GM18868 (cell line): ENCODE measurements at regions not wholly inside any gene's neighbourhood (a gene's known extent, or its start where the extent isn't known, plus 50 kb on each side); places are given as distances from the start of the nearest gene placed in this dataset.
"Not testable (repeated sequence)": the region's sequence is repeated elsewhere in the genome, so short reads cannot be mapped to it uniquely, and the experiment has no call there.

Source experiments
- ATAC-seq: cut with Tn5 transposase; IDR thresholded peaks from one replicate; pipeline ENCODE4 v1.9.1; 2021; ENCODE audit warnings: mild to moderate bottlenecking, moderate library complexity; ENCODE audit not compliant: unreplicated experiment

DNA sequence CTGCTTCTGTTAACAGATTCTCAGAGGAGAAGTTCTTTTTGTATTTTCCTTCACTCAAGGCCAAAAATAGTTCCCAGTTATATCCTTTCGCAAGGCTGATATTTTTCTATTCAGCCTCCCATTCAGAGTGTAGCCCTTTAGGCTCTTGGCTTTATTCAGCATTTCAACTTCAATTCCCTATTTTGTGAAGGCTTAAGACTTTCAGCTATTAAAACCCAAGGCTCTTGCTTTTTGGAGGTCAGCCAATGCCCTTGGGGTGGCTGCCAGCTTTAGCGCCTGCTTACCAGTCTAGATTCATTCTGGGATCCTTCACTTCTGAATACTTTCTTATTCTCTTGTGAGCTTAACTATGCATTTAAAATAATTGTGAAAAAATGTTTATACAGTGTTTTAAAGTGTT, 57.3 kb upstream of the ADGRA3 start:
- no peak for ATAC-seq

DNA sequence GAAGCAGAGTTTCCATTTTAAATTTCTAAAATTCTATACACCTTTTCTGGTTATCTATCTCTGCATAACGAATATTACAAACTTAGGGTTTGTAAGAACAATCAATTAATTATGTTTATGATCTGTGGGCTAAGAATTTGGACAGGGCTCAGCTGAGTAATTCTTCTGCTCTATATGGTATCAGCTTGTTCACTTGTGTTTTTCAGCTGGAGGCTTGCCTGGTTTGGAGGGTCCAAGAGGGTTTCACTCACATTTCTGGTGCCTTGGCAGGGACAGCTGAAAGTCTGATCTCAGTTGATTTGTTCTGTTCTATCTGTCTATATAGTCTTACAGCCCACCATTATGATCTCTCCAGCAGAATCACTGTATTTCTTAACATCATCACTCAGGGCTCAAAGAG, 57.8 kb upstream of the ADGRA3 start:
- ATAC-seq: no peak

DNA sequence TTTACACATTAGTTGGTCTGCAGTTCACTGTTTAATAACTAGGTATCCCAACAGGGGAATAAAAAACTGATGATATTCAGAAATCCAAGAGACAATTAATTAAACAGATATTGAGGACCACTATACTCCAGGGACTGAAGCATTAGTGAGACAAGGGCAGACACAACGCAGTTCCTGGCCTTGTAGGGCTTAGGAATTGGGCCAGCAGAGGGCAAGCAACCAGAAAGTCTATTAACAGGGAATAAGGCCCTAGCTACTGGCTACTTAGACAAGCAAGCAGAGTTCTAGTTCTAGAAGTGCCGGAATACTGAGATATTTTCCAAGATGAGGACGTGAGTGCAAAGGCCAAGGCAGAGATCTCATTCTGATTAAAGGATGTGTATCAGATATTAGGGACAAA, 58.6 kb upstream of the ADGRA3 start:
- ATAC-seq: no peak

DNA sequence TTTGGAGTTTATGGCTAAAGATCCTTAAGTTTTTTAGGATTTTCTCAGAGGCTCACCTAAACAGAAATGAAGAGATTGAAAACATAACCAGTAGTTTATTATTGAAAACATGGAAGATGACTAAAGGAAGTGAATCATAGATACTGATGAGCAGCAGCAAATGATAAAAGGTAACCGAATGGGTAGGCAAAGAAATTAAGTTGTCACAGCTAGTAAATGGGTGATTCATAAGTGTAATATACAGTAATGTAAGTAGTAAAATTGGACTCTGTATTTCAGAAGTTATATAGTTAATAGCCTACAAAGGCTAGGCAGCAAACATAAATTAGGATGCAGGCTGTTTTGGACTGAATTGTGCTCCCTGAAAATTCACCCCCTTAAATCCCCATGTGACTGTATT, 59.0 kb upstream of the ADGRA3 start:
- ATAC-seq: no peak

DNA sequence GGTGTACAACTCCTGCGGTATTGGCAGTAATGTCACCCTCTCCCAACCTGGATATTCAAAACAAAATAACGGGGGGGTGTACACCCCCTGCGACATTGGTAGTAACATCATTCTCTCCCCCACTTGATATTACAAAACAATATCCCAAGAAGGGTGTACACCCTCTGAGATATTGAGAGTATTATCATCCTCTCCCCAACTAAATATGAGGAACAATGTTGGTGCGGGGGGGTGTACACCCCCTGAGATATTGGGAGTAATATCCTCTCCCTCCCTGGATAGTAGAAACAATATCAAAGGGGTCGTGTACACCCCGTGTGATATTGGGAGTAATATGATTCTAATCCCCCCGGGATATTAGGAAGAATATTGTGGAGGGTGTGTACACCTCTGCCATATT, 71.4 kb upstream of the ADGRA3 start:
- ATAC-seq: no peak

DNA sequence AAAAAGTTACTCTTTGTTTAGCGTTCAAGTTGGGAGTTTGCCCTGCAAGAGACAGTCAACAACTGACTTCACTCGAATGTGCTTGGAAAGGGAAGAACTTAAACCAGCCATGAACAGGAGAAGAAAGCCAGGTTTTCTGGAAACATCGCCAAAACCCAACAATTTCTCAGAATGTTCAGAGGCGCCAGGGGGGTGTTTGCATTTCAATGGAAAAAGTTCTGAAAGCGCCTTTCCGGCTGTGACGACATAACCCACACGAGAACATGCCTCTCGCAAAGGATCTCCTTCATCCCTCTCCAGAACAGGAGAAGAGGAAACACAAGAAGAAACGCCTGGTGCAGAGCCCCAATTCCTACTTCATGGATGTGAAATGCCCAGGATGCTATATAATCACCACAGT, 78.1 kb upstream of the ADGRA3 start:
- ATAC-seq: no peak

DNA sequence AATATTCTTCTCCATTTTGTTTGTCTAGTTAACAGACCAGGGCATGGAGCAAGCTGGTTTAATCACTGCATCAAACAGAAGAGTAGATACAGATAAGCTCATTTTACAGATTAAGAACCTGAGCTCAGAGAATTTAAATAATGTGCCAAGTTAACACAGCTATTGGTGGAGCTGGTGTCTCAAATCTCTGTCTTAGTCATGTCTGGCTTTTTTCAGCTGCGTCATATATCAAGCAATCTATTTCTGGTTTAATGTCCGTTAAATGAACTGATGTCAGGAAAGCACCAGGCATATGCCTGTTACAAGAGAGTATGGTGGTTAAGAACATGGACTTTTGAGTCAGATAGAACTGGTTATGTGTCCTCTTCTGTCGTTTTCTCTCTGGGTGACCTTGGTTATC, 79.8 kb upstream of the ADGRA3 start:
- ATAC-seq: peak; percentile 89

DNA sequence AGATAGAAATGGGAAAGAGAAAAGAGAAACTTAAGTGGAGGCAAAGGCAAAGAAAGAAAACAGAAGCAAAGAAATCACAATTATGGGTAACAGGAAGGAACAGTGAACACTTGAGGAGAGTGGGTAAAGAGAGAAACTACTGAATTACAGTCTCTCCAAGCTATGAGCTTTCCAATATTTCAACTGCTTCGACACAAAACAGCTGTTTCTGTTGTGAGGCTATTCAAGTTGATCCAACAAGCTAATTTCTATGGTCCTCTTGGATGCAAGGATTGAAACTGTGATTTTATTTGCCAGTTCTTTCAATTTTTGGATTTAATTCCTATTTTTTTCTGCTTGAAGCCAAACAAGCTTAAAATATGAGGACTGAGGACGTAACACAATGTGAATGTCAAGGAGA, 80.5 kb upstream of the ADGRA3 start:
- ATAC-seq: no peak

DNA sequence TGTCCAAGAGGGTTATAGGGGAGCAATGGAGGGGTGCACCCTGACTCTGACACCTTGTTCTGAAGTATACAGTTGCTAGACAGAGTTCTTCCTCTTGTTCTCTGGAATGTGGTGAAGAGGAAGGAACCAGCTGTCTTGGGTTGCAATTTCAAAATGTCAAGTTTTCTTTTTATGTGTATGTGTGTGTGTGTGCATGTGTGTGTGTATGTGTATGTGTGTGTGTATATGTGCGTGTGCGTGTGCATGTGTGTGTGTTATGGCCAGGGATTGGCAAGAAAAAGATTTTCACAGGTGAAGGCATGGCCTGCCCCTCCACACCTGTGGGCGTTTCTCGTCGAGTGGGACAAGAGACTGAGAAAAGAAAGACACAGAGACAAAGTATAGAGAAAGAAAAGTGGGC, 81.6 kb upstream of the ADGRA3 start:
- ATAC-seq: no peak

DNA sequence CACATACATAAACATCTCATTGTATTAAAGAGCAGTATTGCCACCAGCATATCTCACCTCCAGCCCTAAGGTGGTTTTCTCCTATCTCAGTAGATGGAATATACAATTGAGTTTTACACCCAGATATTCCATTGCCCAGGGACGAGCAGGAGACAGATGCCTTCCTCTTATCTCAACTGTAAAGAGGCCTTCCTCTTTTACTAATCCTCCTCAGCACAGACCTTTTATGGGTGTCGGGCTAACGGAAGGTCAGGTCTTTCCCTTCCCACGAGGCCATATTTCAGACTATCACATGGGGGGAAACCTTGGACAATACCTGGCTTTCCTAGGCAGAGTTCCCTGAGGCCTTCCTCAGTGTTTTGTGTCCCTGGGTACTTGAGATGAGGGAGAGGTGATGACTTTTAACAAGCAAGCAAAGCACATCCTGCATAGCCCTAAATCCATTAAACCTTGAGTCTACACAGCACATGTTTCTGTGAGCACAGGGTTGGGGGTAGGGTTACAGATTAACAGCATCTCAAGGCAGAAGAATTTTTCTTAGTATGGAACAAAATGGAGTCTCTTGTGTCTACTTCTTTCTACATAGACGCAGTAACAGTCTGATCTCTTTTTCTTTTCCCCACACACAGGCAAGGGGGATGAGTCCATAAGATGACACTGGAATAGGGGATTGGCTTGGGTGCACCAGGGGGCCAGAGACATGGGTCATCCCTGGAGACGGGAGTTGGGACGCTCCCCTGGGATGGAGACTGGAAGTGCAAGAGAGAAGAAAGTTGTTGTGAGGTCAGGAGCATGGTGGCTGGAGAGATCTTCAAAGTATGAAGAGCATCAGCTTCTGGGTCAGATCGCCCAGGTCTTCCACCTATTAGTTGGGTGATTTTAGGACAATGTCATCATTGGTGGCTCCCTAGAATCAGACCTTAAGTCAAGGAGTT, 82.5 kb upstream of the ADGRA3 start:
- ATAC-seq: not testable (repeated sequence)

DNA sequence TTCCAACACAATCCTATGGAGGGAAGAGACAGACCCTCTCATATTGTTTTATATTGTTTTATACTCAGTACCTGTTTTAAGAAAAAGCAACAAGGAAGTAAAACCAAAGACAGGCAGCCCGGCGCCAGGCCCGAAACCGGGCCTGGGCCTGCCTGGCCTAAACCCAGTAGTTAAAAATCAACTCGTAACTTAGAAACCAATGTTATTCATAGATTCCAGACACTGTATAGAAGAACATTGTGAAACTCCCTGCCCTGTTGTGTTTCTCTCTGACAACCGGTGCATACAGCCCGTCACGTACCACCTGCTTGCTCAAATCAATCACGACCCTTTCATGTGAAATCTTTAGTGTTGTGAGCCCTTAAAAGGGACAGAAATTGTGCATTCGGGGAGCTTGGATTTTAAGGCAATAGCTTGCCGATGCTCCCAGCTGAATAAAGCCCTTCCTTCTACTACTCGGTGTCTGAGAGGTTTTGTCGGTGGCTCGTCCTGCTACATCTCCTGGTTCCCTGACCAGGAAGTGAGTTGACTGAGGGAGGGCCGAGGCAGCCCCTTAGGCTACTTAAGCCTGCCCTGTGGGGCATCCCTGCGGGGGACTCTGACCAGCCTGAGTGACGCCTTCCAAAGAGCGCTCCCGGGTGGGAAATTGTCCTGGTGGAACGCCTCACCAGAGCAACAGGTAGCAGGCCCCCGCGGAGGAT, 83.5 kb upstream of the ADGRA3 start:
- ATAC-seq: not testable (repeated sequence)

DNA sequence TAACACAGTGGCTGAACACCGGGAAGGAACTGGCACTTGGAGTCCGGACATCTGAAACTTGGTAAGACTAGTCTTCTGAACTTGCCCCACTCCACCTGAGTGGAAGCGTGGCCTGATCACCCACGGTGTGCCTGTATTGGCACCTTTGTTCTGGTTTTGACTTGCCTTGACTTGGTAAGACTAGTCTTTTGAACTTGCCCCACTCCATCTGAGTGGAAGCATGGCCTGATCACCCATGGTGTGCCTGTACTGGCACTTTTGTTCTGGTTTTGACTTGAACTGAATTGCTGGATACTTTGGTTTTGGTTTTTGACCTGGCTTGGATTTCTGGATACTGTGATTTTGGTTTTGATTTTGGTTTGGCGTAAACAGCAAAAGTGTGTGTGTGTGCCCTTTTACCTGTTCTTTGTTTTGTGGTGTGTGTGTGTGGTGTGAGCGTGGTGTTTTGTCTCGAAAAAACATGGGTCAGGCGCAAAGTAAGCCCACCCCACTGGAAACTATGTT, 84.1 kb upstream of the ADGRA3 start:
- not testable (repeated sequence) for ATAC-seq

DNA sequence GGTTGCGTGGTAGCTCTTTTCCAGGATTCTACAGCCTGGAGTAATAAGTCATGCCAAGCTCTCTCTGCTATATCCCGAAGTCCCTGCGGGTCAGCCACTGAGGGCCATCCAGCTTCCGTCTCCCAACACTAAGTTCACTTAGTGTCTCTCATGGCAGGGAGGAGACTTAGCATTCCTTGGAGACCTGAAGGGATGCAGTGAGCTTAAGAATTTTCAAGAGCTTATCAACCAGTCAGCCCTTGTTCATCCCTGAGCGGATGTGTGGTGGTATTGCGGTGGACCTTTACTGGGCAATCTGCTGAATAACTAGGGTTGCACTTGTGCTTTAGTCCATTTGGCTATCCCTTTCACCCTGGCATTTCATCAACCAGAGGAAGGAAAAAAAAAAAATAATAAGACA, 85.8 kb upstream of the ADGRA3 start:
- not testable (repeated sequence) for ATAC-seq

DNA sequence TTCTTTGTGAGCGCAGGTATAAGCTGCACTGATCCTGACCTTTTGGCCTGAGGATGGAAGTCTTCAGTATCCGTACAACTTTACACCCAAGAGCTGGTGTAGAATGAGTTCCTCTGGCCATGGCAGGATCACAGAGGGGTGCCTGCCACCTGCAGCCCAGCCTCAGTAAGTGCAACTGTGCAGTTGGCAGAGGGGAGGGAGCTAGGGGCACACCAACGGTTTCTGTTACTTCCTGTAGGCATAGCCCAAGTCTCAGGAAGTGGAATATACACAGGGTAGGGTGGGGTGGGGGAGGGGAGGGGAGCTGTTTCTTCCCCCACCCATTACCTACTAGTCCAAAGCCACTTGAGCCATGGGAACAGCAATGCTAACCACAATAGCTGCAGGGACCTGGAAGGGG, 85.4 kb upstream of the GBA3 start:
- ATAC-seq: peak; percentile 96

DNA sequence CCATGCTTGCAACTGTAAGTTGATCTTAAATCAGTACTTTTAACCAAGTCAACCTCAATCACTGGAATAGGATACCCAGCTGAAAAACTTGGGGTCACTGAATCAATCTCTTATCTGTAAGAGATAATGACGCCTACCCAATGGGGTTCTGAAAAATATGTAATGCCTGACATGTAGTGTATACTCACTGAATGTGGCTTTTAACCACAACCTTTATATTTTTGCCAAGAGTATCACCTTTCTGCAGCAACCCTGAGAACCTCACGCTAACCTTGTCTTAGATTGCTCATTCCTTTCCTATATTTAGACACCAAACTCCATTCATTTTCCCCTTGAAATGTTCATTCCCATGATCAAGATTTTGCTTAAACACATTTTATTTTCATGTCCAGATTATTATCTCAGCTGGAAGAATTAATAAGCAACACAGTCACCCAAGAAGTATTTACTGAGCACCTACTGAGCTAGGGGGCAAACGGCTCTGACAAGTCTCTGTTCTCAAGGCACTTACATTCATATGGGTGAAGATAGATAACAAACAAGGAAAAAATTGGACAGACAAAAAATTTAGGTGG, 82.7 kb upstream of the GBA3 start:
- ATAC-seq: not testable (repeated sequence)

DNA sequence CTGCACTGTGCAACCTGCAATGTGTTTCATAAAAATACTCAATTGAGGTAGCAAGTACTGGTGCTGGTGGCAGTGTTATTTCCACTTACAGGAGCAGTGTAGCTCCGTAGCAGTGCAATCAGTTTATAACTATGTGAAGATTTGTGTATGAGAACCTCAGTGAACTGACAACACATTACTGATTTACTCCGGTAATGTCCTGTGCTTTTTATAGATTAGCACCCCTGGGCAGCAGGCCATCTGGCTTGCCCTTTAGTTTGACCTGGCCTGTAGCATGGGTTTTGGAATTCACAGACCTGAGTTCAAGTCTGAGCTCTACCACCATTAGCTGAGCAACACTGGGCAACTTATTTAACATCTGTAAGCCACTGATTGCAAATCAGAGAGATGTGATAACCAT, 78.6 kb upstream of the GBA3 start:
- ATAC-seq: no peak

DNA sequence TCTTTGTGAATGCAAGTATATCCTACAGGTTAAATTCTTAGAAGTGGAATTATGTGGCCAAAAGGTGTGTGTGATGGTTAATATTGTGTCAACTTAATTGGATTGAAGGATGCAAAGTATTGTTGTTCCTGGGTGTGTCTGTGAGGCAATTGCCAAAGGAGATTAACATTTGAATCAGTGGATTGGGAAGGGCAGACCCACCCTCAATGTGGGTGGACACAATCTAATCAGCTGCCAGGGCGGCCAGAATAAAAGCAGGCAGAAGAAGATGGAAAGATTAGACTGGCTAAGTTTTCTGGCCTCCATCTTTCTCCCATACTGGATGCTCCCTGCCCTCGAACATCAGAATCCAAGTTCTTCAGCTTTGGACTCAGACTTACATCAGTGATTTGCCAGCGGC, 76.2 kb upstream of the GBA3 start:
- no peak for ATAC-seq

DNA sequence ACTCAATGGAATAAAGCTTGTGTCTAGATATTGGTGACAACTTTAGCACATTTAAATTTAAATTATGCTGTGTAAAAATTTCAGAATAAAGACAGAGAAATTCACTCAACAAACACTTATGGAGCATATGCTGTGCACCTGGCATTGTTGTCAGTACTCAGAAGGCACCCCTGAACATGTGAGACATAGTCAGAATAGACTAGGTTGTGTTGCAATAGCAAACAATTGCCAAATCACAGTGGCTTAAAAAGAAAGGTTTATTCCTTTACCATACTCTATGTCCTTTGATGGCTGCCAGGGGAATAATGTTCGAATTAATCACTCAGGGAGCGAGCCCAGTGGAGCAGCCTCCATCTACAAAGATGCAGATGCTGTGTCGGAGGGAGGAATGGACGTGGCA, 72.6 kb upstream of the GBA3 start:
- ATAC-seq: not testable (repeated sequence)

DNA sequence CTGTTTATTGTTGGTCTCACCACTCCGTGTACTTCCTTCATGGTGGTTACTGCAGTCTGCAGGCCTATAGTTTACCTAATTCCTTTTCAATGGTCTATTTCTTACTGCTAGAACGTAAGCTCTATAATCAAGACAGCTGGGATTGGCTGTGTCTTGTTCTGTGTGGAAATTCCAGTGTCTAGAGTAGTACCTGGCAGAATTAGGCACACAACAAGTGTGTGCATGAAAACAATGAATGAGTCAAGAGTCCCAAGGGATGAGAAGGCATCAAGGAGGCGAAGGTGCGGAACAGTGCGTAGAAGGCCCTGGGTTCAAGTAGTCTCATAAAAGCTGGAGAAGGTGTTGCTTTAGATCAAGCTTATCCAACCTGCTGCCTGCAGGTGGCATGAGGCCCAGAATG, 70.8 kb upstream of the GBA3 start:
- not testable (repeated sequence) for ATAC-seq

DNA sequence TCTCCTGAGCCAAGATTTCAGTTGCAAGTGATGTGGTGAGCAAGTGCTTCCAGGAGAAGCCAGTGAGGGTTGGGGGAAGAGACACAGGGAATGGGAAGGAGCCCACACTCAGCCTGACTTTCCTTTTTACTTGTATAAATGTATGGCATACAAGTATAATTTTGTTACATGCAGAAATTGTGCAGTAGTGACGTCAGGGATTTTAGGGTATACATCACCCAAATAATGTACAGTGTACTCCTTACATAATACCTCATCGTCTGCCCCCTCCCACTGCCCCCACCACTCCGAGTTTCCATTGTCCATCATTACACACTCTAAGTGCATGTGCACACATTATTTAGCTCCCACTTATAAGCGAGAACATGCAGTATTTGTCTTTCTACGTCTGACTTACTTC, 68.7 kb upstream of the GBA3 start:
- ATAC-seq: not testable (repeated sequence)

DNA sequence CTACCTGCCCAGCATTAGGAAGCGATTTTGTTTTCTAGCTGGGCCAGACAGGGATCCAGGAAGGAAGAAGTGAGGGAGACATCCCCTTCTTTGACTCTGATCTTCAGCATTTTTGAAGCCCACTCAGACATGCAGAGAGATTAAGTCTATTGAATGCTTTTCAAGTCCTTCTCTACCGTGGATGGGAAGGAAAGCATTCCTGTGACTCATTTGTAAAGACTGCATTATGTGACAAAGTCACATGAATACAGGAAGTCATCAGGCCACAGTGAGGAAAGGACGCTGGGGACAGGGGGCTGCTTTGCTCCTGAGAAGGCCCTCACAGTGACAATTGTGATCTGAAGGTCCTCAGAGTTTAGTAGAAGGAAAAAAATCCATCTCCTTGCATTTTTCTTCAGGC, 67.4 kb upstream of the GBA3 start:
- ATAC-seq: no peak

DNA sequence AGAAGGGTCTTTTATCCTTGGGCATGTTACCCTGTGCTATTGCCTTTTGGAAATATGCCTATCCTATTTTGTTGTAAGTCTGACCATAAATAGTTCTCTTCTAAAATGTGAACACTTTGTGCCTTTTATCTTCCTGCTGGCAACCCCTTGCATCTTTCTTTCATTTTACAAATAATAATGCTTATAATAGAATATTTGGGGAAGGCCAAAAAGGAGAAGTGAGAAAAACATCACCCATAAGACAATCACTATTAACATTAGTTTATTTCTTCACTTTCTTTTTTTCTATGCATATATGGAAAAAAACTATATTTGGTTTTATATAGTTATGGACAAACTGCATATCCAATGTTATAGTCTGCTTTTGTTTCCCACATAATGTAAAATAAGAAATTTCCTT, 64.9 kb upstream of the GBA3 start:
- not testable (repeated sequence) for ATAC-seq
